Stimulated activated CD8-positive, alpha-beta memory T cell treated with anti-CD3 and anti-CD28 coated beads, Interleukin-12 subunit alpha, Interleukin-12 subunit beta, amount 100 ng/mL, for 24 hours (primary cell): ENCODE measurements at regions not wholly inside any gene's neighbourhood (a gene's known extent, or its start where the extent isn't known, plus 50 kb on each side); places are given as distances from the start of the nearest gene placed in this dataset.
A peak's percentile ranks its signal among the peaks of the same experiment; 100 is the strongest.
"Not testable (repeated sequence)": the region's sequence is repeated elsewhere in the genome, so short reads cannot be mapped to it uniquely, and the experiment has no call there.

Source experiments
- DNase-seq: peaks from one replicate; pipeline ENCODE4 v3.0.0-alpha.2; 2020; ENCODE audit errors: extremely low read depth

DNA sequence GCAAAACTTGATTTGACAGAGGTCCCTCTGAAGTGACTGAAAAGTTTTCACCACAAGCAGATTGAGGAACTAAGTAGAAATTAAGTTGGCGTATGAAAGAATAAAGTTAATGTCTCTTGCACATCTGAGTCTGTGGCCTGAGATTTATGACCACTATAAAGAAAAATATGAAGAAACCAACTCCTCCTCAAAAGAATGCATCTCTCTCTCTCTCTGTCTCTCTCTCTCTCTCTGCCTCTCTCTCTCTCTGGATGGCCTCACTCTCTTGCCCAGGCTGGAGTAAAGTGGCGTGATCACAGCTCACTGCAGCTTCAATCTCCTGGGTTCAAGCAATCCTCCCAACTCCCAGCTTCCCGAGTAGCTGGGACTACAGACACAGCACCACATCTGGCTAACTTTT is 55.2 kb downstream of the RPL22L1 start:
- DNase-seq, result no peak

DNA sequence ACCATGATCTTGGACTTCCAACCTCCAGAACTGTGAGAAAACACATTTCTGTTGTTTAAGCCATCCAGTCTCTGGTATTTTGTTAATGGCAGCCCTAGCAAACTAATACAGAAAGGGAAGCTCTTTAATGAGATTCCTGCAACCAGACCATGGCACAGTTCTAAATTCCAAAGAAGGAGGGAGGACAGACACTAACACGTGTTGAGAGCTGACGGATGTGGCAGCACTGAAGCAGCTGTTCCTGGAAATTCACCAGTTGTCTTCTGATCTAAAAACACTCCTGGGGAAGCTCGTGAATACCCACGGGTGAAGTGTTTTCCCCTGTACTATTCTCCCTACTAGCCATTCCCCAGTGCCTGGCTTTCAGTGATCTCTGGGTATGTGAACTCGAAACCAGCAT is 56.7 kb downstream of the RPL22L1 start:
- DNase-seq, result no peak

DNA sequence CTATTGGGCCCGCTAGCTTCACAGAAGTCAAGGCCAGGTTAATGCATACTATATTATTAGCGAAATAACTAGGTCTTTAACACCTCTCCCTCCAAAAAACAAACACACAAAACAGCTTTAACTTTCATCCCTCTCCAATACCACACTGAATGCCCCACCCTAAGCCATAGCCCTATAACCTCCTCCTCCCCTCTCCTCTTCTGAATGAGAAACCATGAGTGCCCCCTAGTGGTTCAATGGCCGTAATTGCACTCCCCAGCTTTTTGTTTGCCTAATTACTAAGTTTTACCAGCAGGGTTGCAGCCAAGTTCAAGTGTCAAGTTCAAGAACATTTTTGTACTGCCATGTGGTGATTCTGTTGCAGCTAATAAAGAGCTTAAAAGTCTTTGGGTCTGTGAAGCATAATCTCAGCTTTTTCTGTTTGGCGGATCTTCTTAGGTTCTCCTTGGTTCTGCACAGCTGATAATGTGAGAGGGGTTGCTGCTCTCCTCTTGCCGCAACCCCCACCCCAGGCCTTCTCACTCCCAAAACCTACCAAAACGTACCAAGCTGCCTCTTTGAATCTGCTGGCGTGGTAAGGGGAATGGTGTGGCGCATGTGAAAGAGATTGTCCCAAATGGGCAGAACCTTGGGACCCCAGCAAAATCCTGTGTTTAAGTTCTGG is 57.9 kb downstream of the RPL22L1 start:
- DNase-seq, result peak; percentile 11

DNA sequence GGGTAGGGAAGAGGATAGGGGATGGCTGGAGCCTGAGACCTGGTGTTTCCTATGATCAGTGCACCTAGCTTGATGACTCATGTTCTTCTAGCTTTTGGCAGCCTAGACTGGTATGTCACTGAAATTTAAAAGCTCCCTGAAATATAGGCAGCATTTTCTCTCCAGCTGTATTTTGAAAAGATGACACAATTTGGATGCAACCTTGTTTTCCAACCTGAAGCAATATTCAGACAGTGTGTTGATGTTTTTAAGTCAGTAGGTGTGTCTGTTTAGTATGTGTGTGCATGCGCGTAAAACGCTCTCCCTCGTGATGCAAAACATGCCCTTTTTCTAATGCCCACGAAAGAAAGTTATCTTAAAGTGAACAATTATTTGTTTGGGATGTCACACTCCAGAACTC is 58.5 kb downstream of the RPL22L1 start:
- DNase-seq, result no peak

DNA sequence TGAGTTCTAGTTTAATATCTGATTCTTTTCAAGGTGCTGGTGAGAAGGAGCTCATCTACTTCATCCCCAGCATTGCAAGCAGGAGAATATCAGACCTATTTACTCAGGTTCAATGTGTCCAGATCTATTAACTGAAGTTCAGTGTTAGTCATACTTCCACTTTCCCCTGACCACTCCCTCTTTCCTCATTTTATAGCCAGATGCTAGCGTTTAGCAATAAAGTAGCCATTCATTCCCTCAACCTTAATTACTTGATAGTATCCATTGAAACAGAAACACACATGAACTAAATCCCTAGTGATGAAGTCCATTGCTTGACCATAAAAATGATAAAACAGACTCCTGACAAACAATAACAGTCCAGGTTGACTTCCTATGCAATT is 60.0 kb downstream of the RPL22L1 start:
- DNase-seq, result no peak

DNA sequence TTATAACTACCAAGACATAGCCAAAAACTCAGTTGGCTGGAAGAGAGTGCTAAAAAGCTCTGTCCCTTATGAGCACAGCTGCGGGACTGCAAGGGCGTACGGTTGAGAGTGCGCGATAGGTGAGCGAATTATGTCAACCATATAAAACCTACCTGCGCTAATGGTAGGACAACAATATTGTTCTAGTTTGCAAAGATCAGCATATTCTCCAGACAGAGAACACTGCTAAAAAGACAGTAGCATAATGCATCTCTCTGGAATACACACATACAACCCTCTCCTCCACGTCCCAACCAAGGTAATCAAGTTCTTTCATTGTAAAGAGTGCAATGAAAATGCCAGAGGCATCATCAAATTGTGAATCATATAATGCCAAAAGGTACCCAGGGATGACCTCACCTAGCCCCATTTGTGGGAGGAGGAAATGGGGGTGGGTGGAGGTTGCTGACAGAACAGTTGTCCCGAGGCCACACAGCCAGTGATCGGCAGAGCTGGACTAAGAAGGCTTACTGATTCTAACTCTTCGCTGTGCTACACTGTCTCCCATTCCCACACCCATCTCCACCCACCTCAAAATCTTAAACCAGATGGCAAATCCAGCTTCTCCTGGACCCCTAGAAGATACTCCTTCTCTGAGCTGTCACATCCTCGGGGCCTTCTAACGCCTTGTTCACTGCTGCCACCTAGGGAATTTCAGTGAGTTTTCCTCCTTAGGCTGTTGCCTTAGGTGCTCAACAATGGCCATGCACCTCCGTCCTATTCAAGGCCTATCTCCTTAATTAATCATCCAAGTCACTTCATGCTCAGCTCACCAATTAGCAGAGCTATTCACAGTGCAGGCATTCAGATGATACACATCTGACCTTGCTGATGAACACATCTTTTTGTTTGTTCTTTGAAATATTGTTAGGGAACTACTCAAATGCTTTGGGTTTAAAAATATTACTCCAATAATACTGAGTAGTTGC is 60.7 kb downstream of the RPL22L1 start:
- no peak for DNase-seq

DNA sequence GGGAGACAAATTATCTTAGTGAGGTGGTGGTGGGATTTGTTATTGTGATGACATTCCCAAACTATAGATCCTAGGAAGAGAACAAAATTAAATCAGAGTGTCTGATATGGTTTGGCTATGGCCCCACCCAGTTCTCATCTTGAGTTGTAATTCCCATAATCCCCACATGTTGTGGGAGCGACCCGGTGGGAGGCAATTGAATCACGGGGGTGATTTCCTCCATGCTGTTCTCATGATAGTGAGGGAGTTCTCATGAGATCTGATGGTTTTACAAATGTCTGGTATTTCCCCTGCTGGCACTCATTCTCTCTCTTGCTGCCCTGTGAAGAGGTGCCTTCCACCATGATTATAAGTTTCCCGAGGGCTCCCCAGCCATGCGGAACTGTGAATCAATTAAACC is 62.0 kb downstream of the RPL22L1 start:
- DNase-seq, result no peak

DNA sequence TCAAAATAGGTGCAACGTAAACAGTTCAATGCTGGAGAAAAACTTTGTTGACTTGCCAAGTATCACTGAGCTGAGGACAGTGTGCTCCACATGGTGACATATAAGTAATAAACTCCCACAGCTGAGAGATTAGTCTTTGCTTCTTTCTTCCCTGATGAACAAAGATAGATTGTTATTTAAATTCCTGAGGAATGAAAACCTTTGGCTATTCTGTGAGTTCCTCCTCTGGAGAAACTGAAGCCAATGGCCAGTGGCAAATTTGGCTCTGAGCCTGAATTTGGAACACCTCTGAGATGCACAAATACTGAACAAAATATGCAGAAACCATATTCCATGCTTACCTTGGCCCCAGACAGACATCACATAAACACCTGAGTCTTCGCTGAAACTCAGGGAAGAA is 63.3 kb downstream of the RPL22L1 start:
- no peak for DNase-seq

DNA sequence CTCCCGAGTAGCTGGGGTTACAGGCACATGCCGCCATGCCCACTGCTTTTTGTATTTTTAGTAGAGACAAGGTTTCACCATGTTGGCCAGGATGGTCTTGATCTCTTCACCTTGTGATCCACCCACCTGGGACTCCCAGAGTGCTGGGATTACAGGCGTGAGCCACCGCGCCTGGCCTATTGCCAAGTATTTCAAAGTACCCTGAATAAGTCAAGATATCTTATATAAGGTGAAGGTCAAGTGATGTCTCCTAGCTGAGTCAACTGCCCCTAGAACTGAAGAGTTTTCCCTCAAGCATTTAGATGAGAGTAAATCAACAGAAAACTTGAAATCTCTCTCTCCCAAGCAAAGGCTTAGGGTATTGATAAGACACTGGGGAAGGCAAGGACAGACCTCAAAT is 63.9 kb downstream of the RPL22L1 start:
- DNase-seq, result no peak

DNA sequence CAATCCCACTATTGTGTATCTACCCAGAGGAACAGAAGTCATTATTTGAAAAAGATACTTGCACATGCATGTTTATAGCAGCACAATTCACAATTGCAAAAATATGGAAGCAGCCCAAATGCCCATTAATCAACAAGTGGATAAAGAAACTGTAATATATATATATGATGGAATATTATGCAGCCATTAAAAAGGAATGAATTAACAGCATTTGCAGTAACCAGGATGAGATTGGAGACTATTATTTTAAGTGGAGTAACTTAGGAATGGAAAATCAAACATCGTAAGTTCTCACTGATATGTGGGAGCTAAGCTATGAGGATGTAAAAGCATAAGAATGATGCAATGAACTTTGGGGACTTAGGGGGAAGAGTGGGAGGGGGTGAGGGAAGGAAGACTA is 64.7 kb downstream of the RPL22L1 start:
- not testable (repeated sequence) for DNase-seq

DNA sequence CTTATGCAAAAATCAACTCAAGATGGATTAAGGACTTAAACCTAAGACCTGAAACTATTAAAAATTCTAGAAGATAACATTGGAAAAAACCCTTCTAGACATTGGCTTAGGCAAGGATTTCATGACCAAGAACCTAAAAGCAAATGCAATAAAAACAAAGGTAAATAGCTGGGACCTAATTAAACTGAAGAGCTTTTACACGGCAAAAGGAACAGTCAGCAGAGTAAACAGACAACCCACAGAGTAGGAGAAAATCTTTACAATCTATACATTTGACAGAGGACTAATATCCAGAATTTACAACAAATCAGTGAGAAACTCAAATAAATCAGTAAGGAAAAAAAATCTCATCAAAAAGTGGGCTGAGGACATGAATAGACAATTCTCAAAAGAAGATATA is 65.4 kb downstream of the RPL22L1 start:
- DNase-seq, result not testable (repeated sequence)

DNA sequence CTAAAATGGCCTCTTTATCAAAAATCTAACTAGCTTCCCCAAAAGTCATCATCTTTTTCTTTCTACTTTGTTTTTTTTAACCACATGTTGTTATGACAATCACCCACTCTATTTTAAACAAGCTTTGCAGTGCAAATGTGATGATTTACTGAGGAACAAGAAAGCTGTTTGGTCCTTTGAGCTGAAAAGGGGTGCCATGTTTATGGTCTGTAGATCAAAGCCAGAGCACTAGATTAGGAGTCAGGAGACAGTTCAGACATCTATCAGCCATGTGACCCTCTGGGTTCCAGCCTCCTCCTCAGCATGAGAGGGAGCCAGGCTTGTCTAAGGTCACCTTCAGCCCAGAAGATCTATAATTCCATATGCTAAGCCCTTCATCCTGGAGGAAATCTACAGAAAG is 65.9 kb downstream of the RPL22L1 start:
- DNase-seq, result no peak

DNA sequence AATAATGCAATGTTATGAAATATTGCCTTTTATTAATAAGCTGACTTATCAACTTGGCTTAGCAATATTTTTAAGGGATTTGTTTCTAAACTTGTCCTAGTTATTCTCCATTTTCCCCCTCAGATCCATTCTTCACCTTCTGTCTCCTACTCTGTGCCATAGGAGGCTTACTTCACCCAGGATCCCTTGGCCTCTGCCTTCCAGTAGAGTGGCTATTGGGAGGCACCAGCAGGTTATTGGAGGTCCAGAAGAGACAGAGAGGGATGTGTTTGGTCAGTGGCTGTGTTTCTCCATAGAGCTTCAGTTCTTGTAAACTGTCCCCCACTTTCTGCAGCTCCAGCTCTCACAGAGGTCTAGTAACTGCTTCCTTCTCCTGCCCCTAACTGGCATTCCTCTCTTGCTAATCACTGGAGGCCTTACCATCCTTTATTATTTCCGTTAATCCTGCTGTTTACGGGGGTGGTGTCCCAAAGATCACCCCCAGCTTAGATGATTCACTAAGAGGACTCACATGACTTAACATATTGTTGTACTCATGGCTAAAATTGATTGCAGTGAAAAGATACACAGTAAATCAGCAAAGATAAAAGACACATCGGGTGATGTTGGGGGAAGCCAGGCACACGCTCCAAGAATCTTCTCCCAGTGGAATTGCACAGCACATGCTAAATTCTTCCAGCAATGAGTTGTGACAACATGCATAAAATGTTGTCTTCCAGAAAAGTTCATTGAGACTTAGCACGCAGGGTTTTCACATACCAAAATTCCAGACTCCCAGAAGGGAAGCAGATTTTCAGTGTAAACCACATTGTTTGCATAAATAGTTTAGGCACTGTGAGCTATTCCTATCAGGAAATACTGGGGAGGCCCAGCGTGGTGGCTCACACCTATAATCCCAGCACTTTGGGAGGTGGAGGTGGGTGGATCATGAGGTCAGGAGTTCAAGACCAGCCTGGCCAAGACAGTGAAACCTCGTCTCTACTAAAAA is 67.5 kb downstream of the RPL22L1 start:
- DNase-seq, result no peak

DNA sequence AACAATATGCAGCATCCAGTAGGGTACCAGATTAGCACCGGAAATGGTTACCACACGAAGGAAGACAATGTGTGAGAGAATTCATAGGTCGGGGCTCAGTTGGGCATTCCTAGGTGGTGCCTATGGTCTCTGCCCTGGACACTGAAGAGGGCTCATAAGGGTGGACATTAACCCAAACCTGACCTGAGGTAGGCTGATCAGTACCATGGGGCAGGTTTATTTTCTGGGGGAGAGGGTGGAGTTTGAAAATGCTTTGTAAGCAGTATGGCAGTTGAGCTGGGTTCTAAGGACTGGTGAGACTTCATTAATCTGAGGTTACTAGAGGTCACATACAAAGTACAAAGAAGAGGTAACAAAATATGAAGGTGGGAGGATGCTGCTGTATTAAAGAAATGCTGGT is 68.4 kb downstream of the RPL22L1 start:
- no peak for DNase-seq

DNA sequence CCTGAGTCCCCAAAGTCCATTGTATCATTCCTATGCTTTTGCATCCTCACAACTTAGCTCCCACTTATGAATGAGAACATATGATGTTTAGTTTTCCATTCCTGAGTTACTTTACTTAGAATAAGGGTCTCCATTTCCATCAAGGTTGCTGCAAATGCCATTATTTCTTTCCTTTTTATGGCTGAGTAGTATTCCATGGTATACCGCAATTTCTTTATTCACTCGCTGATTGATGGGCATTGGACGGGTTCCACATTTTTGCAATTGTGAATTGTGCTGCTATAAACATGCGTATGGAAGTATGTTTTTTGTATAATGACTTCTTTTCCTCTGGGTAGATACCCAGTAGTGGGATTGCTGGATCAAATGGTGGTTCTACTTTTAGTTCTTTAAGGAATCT is 69.7 kb downstream of the RPL22L1 start:
- not testable (repeated sequence) for DNase-seq

DNA sequence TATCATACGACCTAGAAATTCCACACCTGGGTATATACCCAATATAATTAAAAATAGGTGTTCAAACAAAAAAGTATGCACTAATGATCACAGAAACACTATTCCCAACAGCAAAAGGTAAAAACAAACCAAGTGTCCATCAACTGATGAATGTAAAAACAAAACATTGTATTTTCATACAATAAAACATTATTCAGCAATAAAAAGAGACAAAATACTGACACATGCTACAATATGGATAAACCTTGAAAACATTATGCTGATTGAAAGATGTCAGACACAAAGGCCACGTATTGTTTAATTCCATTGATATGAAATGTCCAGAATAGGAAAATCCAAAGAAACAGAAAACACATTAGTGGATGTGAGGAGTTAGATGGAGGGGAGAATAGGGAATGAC is 71.0 kb downstream of the RPL22L1 start:
- DNase-seq, result no peak

DNA sequence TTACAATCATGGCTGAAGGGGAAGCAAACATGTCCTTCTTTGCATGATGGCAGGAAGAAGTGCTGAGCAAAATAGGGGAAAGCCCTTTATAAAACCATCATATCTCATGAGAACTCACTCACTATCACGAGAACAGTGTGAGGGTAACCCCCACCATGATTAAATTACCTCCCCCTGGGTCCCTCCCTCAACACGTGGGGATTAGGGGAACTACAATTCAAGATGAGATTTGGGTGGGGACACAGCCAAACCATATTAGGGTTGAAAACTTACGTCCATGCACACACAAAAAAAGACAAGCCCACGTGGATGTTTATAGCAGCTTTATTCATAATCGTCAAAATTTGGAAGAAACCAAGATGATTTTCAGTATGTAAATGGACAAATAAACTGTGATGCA is 72.3 kb downstream of the RPL22L1 start:
- no peak for DNase-seq

DNA sequence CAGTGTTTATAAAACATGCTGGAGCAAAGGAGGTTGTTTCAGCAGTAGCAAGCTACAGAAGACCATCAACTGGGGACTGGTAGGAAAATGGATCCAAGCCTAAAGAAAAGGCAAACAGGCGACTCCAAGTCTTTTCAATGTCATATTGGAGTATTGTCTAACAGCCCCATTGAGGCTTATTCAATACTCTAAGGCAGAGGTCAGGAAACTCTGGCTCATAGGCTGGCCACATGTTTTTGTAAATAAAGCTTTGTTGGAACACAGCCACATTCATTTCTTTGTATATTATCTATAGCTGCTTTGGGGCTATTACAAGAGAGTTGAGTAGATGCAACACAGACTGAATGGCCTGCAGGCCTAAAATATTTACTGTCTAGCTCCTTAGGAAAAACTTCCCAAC is 77.5 kb downstream of the RPL22L1 start:
- DNase-seq, result no peak

DNA sequence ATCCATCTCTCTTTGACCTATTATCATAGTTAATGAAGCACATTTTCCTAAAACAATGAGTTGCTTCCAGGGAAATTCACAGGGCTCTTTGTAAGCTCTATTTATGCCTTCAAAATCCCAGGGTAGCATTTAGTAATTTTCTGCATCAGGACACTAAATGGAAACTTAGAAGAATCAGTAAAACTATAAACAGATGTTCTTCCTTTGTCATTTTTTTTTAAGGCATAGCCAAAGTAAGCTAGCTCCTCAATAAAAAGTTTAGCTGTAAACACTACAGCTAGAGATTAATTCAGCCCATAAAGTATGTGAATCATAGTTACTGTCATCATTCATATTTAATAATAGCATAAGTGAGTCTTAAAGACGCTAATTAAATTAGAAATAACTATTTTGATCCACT is 79.3 kb downstream of the RPL22L1 start:
- DNase-seq, result no peak

DNA sequence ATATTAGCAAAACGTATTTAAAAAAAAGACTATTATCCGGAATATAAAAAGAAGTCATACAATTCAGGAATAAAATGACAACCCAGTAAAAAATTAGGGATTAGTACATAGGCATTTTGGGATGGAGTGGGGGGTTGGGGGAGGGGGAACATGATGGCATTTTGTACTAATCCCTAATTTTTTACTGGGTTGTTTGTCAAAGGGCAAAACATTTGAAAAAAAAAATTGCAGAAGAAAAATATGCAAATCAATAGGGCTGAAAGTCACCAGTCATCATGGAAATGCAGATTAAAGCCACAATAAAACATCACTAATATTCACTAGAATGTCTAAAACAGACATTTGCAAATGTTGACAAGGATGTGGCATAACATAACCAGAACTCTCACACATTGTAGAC is 82.5 kb downstream of the RPL22L1 start:
- no peak for DNase-seq

DNA sequence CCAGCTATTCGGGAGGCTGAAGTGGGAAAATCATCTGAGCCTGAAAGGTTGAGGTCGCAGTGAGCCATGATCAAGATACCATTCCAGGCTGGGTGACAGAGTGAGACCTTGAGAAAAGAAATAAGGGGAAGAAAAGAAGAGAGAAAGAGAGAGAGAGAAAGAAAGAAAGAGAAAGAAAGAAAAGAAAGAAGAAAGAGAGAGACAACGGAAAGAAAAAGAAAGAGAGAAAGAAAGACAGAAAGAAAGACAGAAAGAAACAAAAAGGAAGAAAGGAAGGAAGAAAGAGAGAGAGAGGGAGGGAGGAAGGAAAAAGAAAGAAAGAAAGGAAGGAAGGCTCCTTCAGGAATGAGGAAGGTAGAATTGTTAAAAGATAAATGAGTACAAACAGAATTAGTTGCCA is 84.5 kb downstream of the RPL22L1 start:
- no peak for DNase-seq

DNA sequence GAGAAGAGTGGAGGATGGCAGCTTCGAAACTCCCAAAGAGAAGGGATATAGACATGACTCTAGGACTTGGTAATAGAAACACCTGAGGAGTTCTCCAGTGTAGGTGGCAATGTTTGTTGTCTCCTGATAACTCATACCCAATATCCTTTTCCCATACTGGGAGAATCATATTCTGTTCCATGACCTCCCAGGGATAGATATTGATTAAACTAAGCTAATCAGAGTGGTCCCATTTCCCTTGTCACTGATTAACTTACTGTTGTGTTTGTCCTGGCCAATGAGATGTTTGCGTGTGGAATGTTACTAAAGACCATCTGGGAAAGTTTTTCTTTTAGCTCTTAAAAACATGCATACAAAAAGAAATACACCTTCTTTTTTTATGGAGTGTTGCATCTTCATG is 85.6 kb downstream of the RPL22L1 start:
- no peak for DNase-seq
